A673 (cell line): ENCODE measurements at regions not wholly inside any gene's neighbourhood (a gene's known extent, or its start where the extent isn't known, plus 50 kb on each side); places are given as distances from the start of the nearest gene placed in this dataset.

Source experiments
- CTCF ChIP-seq: fragments of 300-800, 200-600 bp; sonication (generic); conservative IDR thresholded peaks from 2 replicates; pipeline ENCODE4 v1.5.1; 2017; ENCODE audit warnings: low read depth, mild to moderate bottlenecking, antibody characterized with exemption, low read length, moderate library complexity, mixed read lengths
- EZH2 ChIP-seq: fragments of 200-600 bp; sonication (generic); IDR thresholded peaks from 2 replicates; pipeline ENCODE4 v1.6.1; 2017; ENCODE audit warnings: borderline replicate concordance, low read depth, mild to moderate bottlenecking, mixed read lengths, antibody characterized with exemption, low read length; ENCODE audit not compliant: poor library complexity, severe bottlenecking

GRCh38 chr4:171464499-171464898 is 348.7 kb upstream of the GALNTL6 start:
- TF ChIP-seq CTCF (no peak), EZH2 (no peak)
